ENCODE measurements at regions not wholly inside any gene's neighbourhood (a gene's known extent, or its start where the extent isn't known, plus 50 kb on each side); places are given as distances from the start of the nearest gene placed in this dataset.

GRCh38 chr11:32026766-32027165 lies 64.1 kb upstream of the RCN1 start:
- no peak for TF ChIP-seq EP300 (IDR thresholded peaks at IDR 0.05)
- TF ChIP-seq POLR2A (IDR thresholded peaks at IDR 0.05) = no peak
- no peak for TF ChIP-seq POLR2AphosphoS5 (IDR thresholded peaks at IDR 0.05)
- TF ChIP-seq CTCF (IDR thresholded peaks at IDR 0.05) = no peak
- Histone ChIP-seq H3K4me3 (no peak overlapping the region), H3K27me3 (peaks cover 4% of the 10 kb centered on the region), H3K36me3 (no peaks in the 10 kb centered on the region), H3K4me1 (no peaks in the 10 kb centered on the region), H3K9me3 (no peaks in the 10 kb centered on the region), H3K27ac (no peak overlapping the region)
- no peak for ATAC-seq
- 73 to 83% methylated on average over 1 to 2 of the region's 2 CpGs for WGBS, 2 donors (ENCODE audit: low coverage in 1 of 2)

- Histone ChIP-seq H3K4me3 (no peak overlapping the region), H3K27ac (no peak overlapping the region), H3K36me3 (no peaks in the 10 kb centered on the region), H3K4me1 (no peaks in the 10 kb centered on the region), H3K27me3 (peaks cover 4% of the 10 kb centered on the region), H3K9me3 (no peaks in the 10 kb centered on the region)
- 80 to 83% methylated on average over 1 to 2 of the region's 2 CpGs for WGBS, 2 donors (ENCODE audit: low coverage in 1 of 2)
- ATAC-seq = no peak
- no peak for TF ChIP-seq EP300 (IDR thresholded peaks at IDR 0.05)
- no peak for TF ChIP-seq CTCF (IDR thresholded peaks at IDR 0.05)
- TF ChIP-seq POLR2A (IDR thresholded peaks at IDR 0.05) = no peak
- no peak for TF ChIP-seq POLR2AphosphoS5 (IDR thresholded peaks at IDR 0.05)
Measured at GRCh38 chr11:32024948-32025347, 65.9 kb upstream of the RCN1 start.

- Histone ChIP-seq H3K9me3 (no peaks in the 10 kb centered on the region), H3K4me1 (no peaks in the 10 kb centered on the region), H3K4me3 (no peak overlapping the region), H3K27ac (no peak overlapping the region), H3K36me3 (no peaks in the 10 kb centered on the region), H3K27me3 (peaks cover 10% of the 10 kb centered on the region)
- no peak for ATAC-seq
- 58 to 67% methylated on average over 7 to 9 of the region's 11 CpGs for WGBS, 2 donors (ENCODE audit: low coverage in 1 of 2)
- TF ChIP-seq POLR2A (IDR thresholded peaks at IDR 0.05) (no peak), EP300 (IDR thresholded peaks at IDR 0.05) (no peak), POLR2AphosphoS5 (IDR thresholded peaks at IDR 0.05) (no peak), CTCF (IDR thresholded peaks at IDR 0.05) (no peak)
Measured at GRCh38 chr11:32023370-32024305, 67.2 kb upstream of the RCN1 start.

GRCh38 chr11:32018672-32019071 lies 72.2 kb upstream of the RCN1 start:
- H3K36me3 ChIP-seq = no peaks in the 10 kb centered on the region
- 86 to 100% methylated on average over 2 of the region's 2 CpGs for WGBS, 2 donors (ENCODE audit: low coverage in 1 of 2)
- H3K27ac ChIP-seq = no peak overlapping the region
- no peaks in the 10 kb centered on the region for H3K9me3 ChIP-seq
- no peaks in the 10 kb centered on the region for H3K4me1 ChIP-seq
- TF ChIP-seq POLR2AphosphoS5 (IDR thresholded peaks at IDR 0.05) (no peak), POLR2A (IDR thresholded peaks at IDR 0.05) (no peak)
- no peak overlapping the region for H3K4me3 ChIP-seq
- H3K27me3 ChIP-seq = peaks cover 24% of the 10 kb centered on the region
- no peak for ATAC-seq

- Histone ChIP-seq H3K4me1 (no peaks in the 10 kb centered on the region), H3K27me3 (peaks cover 38% of the 10 kb centered on the region), H3K27ac (no peak overlapping the region), H3K4me3 (no peak overlapping the region), H3K36me3 (no peaks in the 10 kb centered on the region), H3K9me3 (no peaks in the 10 kb centered on the region)
- no peak for ATAC-seq
- TF ChIP-seq POLR2AphosphoS5 (IDR thresholded peaks at IDR 0.05) = no peak
- no peak for TF ChIP-seq POLR2A (IDR thresholded peaks at IDR 0.05)
- TF ChIP-seq CTCF (IDR thresholded peaks at IDR 0.05) = no peak
- TF ChIP-seq EP300 (IDR thresholded peaks at IDR 0.05) = no peak
- WGBS, 2 donors (ENCODE audit: low coverage in 1 of 2) = 37 to 55% methylated on average over 2 of the region's 2 CpGs
Measured at GRCh38 chr11:32016111-32016510, 74.8 kb upstream of the RCN1 start.
